HL-60 (cell line): ENCODE measurements at regions not wholly inside any gene's neighbourhood (a gene's known extent, or its start where the extent isn't known, plus 50 kb on each side); places are given as distances from the start of the nearest gene placed in this dataset.
"Not testable (repeated sequence)": the region's sequence is repeated elsewhere in the genome, so short reads cannot be mapped to it uniquely, and the experiment has no call there.

Experiments
- DNase-seq, 2 experiments: peaks; one replicate each; pipeline ENCODE4 v3.0.0-alpha.2; 2010 to 2020; ENCODE audit warnings: low read depth in 1 of 2, low spot score in 1 of 2
- H3K27ac ChIP-seq: fragments of 250-450 bp; sonication (Bioruptor Pico); replicated peaks from 2 replicates; pipeline ENCODE4 v1.5.1; 2020; ENCODE audit warnings: mild to moderate bottlenecking, moderate library complexity
- H3K27me3 ChIP-seq: fragments of 250-450 bp; sonication (Bioruptor Pico); 2 replicates; pipeline ENCODE4 v1.5.1; 2021; ENCODE audit warnings: mild to moderate bottlenecking, moderate library complexity; ENCODE audit not compliant: insufficient read depth, poor library complexity, severe bottlenecking
- H3K4me3 ChIP-seq: replicated peaks from 2 replicates; pipeline ENCODE4 v1.5.1; 2011; ENCODE audit warnings: mild to moderate bottlenecking, control low read depth, low read length; ENCODE audit not compliant: insufficient read depth
- CTCF ChIP-seq: IDR thresholded peaks from one replicate; pipeline ENCODE4 v1.5.1; 2011; ENCODE audit warnings: low read length, control low read depth, inconsistent platforms; ENCODE audit not compliant: insufficient read depth
- GABPA ChIP-seq: IDR thresholded peaks from 2 replicates; pipeline ENCODE4 v1.6.1; 2012; ENCODE audit warnings: low read depth
- POLR2AphosphoS5 ChIP-seq: IDR thresholded peaks from 2 replicates; pipeline ENCODE4 v1.6.1; 2012; ENCODE audit warnings: low read depth
- REST ChIP-seq: IDR thresholded peaks from 2 replicates; pipeline ENCODE4 v1.6.1; 2012; ENCODE audit warnings: low read depth; ENCODE audit not compliant: insufficient replicate concordance
- SPI1 ChIP-seq: IDR thresholded peaks from 2 replicates; pipeline ENCODE4 v1.6.1; 2012; ENCODE audit warnings: low read depth, mild to moderate bottlenecking, borderline replicate concordance
- microRNA-seq: library from miRNA; unstranded; fragments of <30 nt; microRNA quantifications from one replicate; pipeline ENCODE4, GENCODE V29; 2018

- H3K4me3 ChIP-seq = no peak overlapping the region
- DNase-seq = no peak
- no peak for TF ChIP-seq GABPA
- TF ChIP-seq POLR2AphosphoS5 = no peak
- no peak for TF ChIP-seq REST
- no peak for TF ChIP-seq CTCF
- no peak for TF ChIP-seq SPI1
- no peak overlapping the region for H3K27ac ChIP-seq
- H3K27me3 ChIP-seq = peaks cover 3% of the 10 kb centered on the region
Observed at GRCh38 chr7:29749701-29750321, 56.5 kb upstream of the WIPF3 start.

GRCh38 chr7:29750373-29750940 is 55.9 kb upstream of the WIPF3 start:
- H3K4me3 ChIP-seq = not testable (repeated sequence)

GRCh38 chr7:29751012-29751411 is 55.3 kb upstream of the WIPF3 start:
- not testable (repeated sequence) for DNase-seq, H3K27me3 ChIP-seq, H3K4me3 ChIP-seq, H3K27ac ChIP-seq

More at GRCh38 chr7:29750373-29750940, 55.9 kb upstream of the WIPF3 start:
- not testable (repeated sequence) for H3K27me3 ChIP-seq, H3K27ac ChIP-seq, DNase-seq

- Histone ChIP-seq H3K27ac (no peak overlapping the region), H3K4me3 (no peak overlapping the region), H3K27me3 (peaks cover 3% of the 10 kb centered on the region)
- DNase-seq = no peak
- TF ChIP-seq CTCF = no peak
- no peak for TF ChIP-seq REST
- TF ChIP-seq SPI1 = no peak
- TF ChIP-seq GABPA = no peak
- TF ChIP-seq POLR2AphosphoS5 = no peak
Observed at GRCh38 chr7:29754874-29755490, 51.3 kb upstream of the WIPF3 start.

Small RNAs in the stretch of these regions (microRNA-seq; reads per million reads assigned to microRNA genes)
- gene MIR550A3 = 20.2 reads per million, percentile 46 among the genes with 10 or more reads in this experiment
